Activated naive CD4-positive, alpha-beta T cell treated with anti-CD3 and anti-CD28 coated beads, Interleukin-2, amount 50 U/mL, for 24 hours (primary cell): ENCODE measurements at regions not wholly inside any gene's neighbourhood (a gene's known extent, or its start where the extent isn't known, plus 50 kb on each side); places are given as distances from the start of the nearest gene placed in this dataset.
"Not testable (repeated sequence)": the region's sequence is repeated elsewhere in the genome, so short reads cannot be mapped to it uniquely, and the experiment has no call there.

Experiments used
- H3K27ac Mint-ChIP-seq: one replicate; pipeline ENCODE4 v1.8.0; 2021; ENCODE audit warnings: mild to moderate bottlenecking, mixed read lengths
- H3K27me3 Mint-ChIP-seq: one replicate; pipeline ENCODE4 v1.8.0; 2021; ENCODE audit warnings: mixed read lengths
- H3K36me3 Mint-ChIP-seq: one replicate; pipeline ENCODE4 v1.8.0; 2021; ENCODE audit warnings: mixed read lengths
- H3K4me1 Mint-ChIP-seq: one replicate; pipeline ENCODE4 v1.8.0; 2021; ENCODE audit warnings: mixed read lengths
- H3K4me3 Mint-ChIP-seq: one replicate; pipeline ENCODE4 v1.8.0; 2021; ENCODE audit warnings: mild to moderate bottlenecking, mixed read lengths
- H3K9me3 Mint-ChIP-seq: one replicate; pipeline ENCODE4 v1.8.0; 2021; ENCODE audit warnings: mixed read lengths

DNA sequence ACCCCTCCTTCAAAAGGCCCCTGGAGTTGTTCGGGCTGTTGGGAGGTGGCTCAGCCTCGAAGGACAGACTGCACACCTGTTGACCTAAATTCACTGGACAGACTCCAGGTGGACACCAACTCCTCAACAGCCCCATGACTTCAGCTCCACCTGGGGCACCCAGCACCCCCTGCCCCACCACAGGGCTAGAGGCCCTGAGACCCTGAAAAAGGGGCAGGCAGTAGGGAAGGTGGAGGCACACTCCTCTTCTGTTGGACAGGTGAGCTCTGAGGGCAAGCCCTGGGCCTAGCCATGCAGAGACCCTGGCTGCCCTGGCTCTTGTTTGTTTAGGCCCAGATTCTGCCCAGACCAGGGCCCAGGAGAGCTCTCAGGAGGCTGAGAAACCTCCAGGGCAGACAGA, 409.7 kb upstream of the CAMK1G start:
- not testable (repeated sequence) for H3K9me3 Mint-ChIP-seq, H3K27ac Mint-ChIP-seq

GRCh38 chr1:209176866-209177430, 406.6 kb upstream of the CAMK1G start:
- no peaks in the 10 kb centered on the region for H3K4me1 Mint-ChIP-seq
- no peak overlapping the region for H3K27ac Mint-ChIP-seq
- peaks cover 8% of the 10 kb centered on the region for H3K9me3 Mint-ChIP-seq
- H3K36me3 Mint-ChIP-seq: no peaks in the 10 kb centered on the region
- no peak overlapping the region for H3K4me3 Mint-ChIP-seq
- H3K27me3 Mint-ChIP-seq: peaks cover 5% of the 10 kb centered on the region

More for the DNA sequence above, 409.7 kb upstream of the CAMK1G start:
- not testable (repeated sequence) for H3K4me1 Mint-ChIP-seq, H3K36me3 Mint-ChIP-seq, H3K4me3 Mint-ChIP-seq
- H3K27me3 Mint-ChIP-seq: peaks cover 10% of the 10 kb centered on the region

- Mint-ChIP-seq H3K27ac (no peak overlapping the region), H3K36me3 (no peaks in the 10 kb centered on the region), H3K4me3 (no peak overlapping the region), H3K4me1 (no peaks in the 10 kb centered on the region), H3K27me3 (no peaks in the 10 kb centered on the region), H3K9me3 (peaks cover 19% of the 10 kb centered on the region)
These were observed 400.3 kb upstream of the CAMK1G start for GRCh38 chr1:209183195-209183594.

GRCh38 chr1:209187589-209187988, 395.9 kb upstream of the CAMK1G start:
- H3K27me3 Mint-ChIP-seq: peaks cover 7% of the 10 kb centered on the region
- H3K4me3 Mint-ChIP-seq: no peak overlapping the region
- H3K27ac Mint-ChIP-seq: no peak overlapping the region
- no peaks in the 10 kb centered on the region for H3K4me1 Mint-ChIP-seq
- H3K36me3 Mint-ChIP-seq: no peaks in the 10 kb centered on the region
- H3K9me3 Mint-ChIP-seq: peaks cover 8% of the 10 kb centered on the region

GRCh38 chr1:209190591-209191261, 392.8 kb upstream of the CAMK1G start:
- Mint-ChIP-seq H3K4me1 (no peaks in the 10 kb centered on the region), H3K4me3 (no peak overlapping the region), H3K36me3 (peaks cover 2% of the 10 kb centered on the region), H3K9me3 (peaks cover 5% of the 10 kb centered on the region), H3K27me3 (peaks cover 9% of the 10 kb centered on the region), H3K27ac (no peak overlapping the region)

GRCh38 chr1:209191262-209191634, 392.3 kb upstream of the CAMK1G start:
- no peak overlapping the region for H3K27ac Mint-ChIP-seq
- peaks cover 10% of the 10 kb centered on the region for H3K9me3 Mint-ChIP-seq
- H3K36me3 Mint-ChIP-seq: peaks cover 2% of the 10 kb centered on the region
- H3K4me1 Mint-ChIP-seq: no peaks in the 10 kb centered on the region
- H3K27me3 Mint-ChIP-seq: peaks cover 9% of the 10 kb centered on the region
- H3K4me3 Mint-ChIP-seq: no peak overlapping the region

GRCh38 chr1:209196140-209196539, 387.4 kb upstream of the CAMK1G start:
- no peak overlapping the region for H3K4me3 Mint-ChIP-seq
- no peak overlapping the region for H3K27ac Mint-ChIP-seq
- peaks cover 2% of the 10 kb centered on the region for H3K36me3 Mint-ChIP-seq
- H3K9me3 Mint-ChIP-seq: peaks cover 18% of the 10 kb centered on the region
- no peaks in the 10 kb centered on the region for H3K4me1 Mint-ChIP-seq
- peaks cover 10% of the 10 kb centered on the region for H3K27me3 Mint-ChIP-seq

- no peak overlapping the region for H3K4me3 Mint-ChIP-seq
- no peaks in the 10 kb centered on the region for H3K36me3 Mint-ChIP-seq
- peaks cover 6% of the 10 kb centered on the region for H3K27me3 Mint-ChIP-seq
- H3K4me1 Mint-ChIP-seq: no peaks in the 10 kb centered on the region
- H3K27ac Mint-ChIP-seq: no peak overlapping the region
- peaks cover 14% of the 10 kb centered on the region for H3K9me3 Mint-ChIP-seq
These were observed 384.4 kb upstream of the CAMK1G start for GRCh38 chr1:209198961-209199750.

DNA sequence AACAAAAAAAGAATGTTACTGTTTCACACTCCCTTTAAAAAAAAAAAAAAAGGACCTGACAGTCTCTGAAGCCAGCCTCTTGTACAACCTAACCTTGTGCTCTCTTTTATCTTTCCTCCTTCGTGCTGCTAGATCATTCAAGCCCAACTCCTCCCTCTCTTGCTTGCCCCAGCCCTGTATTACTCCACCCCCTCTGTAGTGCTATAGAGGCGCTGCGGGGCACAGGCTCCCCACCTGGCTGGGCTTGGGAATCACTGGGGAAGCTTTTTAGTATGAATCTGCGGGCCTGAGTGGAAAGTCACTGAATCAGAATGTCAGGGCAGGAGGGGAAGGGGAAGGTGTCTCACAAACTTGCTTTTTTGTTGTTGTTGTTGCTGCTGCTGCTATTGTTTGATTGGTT, 383.7 kb upstream of the CAMK1G start:
- Mint-ChIP-seq H3K9me3 (peaks cover 14% of the 10 kb centered on the region), H3K4me3 (no peak overlapping the region), H3K27ac (no peak overlapping the region), H3K27me3 (peaks cover 9% of the 10 kb centered on the region), H3K36me3 (no peaks in the 10 kb centered on the region), H3K4me1 (no peaks in the 10 kb centered on the region)

GRCh38 chr1:209202321-209202720, 381.2 kb upstream of the CAMK1G start:
- H3K4me3 Mint-ChIP-seq, H3K27ac Mint-ChIP-seq, H3K4me1 Mint-ChIP-seq, H3K9me3 Mint-ChIP-seq, H3K36me3 Mint-ChIP-seq: not testable (repeated sequence)
- peaks cover 22% of the 10 kb centered on the region for H3K27me3 Mint-ChIP-seq

DNA sequence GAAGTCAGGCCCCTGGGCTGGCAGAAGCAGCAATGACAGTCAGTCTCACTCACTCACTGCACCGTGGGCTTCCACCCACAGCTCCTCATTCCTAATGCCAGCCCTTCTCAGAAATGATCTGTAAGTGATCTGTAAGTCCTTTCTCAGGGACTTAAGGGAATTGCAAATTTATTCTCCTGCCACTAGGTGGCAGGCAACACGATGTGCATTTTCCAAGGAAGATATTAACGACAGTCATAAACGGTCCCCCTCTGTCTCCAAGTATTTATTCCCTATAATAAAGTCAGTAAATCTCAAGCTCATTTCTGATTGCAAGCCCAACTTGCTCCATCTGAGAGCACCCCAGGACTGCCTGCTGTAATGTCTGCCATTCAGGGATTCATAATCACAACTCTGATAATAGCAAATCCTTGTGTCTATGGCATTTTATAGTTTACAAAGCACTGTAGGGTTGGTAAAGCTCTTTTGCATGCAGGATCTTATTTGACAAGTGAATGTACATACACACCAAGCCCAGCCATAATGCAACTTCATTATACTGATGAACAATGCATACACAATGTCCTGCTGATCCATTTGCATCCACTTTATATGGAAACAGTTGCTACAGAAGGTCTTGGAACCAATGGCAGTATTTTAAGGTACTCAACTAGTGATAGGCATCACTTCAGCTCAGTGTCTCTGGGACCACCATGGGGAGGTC, 380.5 kb upstream of the CAMK1G start:
- no peaks in the 10 kb centered on the region for H3K9me3 Mint-ChIP-seq
- peaks cover 4% of the 10 kb centered on the region for H3K4me1 Mint-ChIP-seq
- peaks cover 24% of the 10 kb centered on the region for H3K27me3 Mint-ChIP-seq
- H3K4me3 Mint-ChIP-seq: no peak overlapping the region
- H3K36me3 Mint-ChIP-seq: no peaks in the 10 kb centered on the region
- no peak overlapping the region for H3K27ac Mint-ChIP-seq

DNA sequence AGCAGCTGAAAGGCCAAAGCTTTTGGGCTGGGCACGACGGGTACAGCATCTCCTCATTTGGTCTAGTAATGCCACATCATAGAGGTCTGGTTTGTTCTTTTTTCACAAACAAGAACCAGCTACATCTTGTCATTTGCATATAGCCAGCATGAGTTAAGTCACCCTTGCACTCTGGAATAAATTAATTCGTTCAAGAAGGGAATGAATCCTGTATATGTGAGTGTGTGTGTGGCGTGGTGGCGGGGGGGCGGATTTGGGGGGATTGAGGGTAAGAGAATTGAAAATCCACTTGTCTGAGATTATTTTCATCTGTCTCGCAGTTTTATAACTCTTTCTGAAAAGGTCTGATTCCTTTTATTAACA, 380.0 kb upstream of the CAMK1G start:
- H3K27me3 Mint-ChIP-seq: peaks cover 26% of the 10 kb centered on the region

GRCh38 chr1:209205039-209205438, 378.5 kb upstream of the CAMK1G start:
- H3K27me3 Mint-ChIP-seq: peaks cover 34% of the 10 kb centered on the region
- peaks cover 4% of the 10 kb centered on the region for H3K4me1 Mint-ChIP-seq
- H3K9me3 Mint-ChIP-seq: no peaks in the 10 kb centered on the region
- H3K27ac Mint-ChIP-seq: no peak overlapping the region
- no peak overlapping the region for H3K4me3 Mint-ChIP-seq
- H3K36me3 Mint-ChIP-seq: no peaks in the 10 kb centered on the region

More for the DNA sequence above, 380.0 kb upstream of the CAMK1G start:
- H3K36me3 Mint-ChIP-seq: no peaks in the 10 kb centered on the region
- peaks cover 4% of the 10 kb centered on the region for H3K4me1 Mint-ChIP-seq
- H3K9me3 Mint-ChIP-seq: no peaks in the 10 kb centered on the region
- no peak overlapping the region for H3K4me3 Mint-ChIP-seq
- no peak overlapping the region for H3K27ac Mint-ChIP-seq

- Mint-ChIP-seq H3K9me3 (no peaks in the 10 kb centered on the region), H3K27me3 (peaks cover 39% of the 10 kb centered on the region), H3K36me3 (no peaks in the 10 kb centered on the region), H3K4me3 (no peak overlapping the region), H3K4me1 (peaks cover 4% of the 10 kb centered on the region), H3K27ac (no peak overlapping the region)
These were observed 376.3 kb upstream of the CAMK1G start for GRCh38 chr1:209207126-209207700.

GRCh38 chr1:209207701-209208286, 375.7 kb upstream of the CAMK1G start:
- Mint-ChIP-seq H3K27ac (no peak overlapping the region), H3K36me3 (no peaks in the 10 kb centered on the region), H3K27me3 (peaks cover 41% of the 10 kb centered on the region), H3K9me3 (no peaks in the 10 kb centered on the region), H3K4me3 (no peak overlapping the region), H3K4me1 (peaks cover 4% of the 10 kb centered on the region)
